Kidney capillary endothelial cell (primary cell): ENCODE measurements at regions not wholly inside any gene's neighbourhood (a gene's known extent, or its start where the extent isn't known, plus 50 kb on each side); places are given as distances from the start of the nearest gene placed in this dataset.
A peak's percentile ranks its signal among the peaks of the same experiment; 100 is the strongest.

Experiments
- DNase-seq: peaks from one replicate; pipeline ENCODE4 v3.0.0-alpha.2; 2018; ENCODE audit warnings: low spot score

GRCh38 chr20:52402514-52402913, 210.9 kb upstream of the ZFP64 start:
- DNase-seq = no peak

DNA sequence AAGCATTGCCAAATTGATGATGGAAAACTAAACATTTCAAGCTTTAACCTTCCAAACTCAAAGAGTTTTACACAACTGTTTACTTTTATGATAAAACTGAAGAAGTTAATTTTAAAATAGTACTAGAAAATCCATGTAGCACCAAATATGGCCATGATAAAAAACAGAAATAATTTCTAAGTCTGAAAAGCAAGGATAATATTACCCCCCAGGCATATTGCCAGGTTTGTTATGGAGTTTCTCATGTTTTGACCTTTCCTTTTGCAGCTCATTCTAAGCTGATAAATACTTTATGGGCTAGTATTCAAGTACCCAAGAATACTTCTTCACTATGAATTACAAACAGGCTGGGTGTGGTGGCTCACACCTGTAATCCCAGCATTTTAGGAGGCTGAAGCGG, 209.9 kb upstream of the ZFP64 start:
- no peak for DNase-seq

- DNase-seq = no peak
Observed at GRCh38 chr20:52399352-52399751, 207.8 kb upstream of the ZFP64 start.

GRCh38 chr20:52389606-52390005, 198.0 kb upstream of the ZFP64 start:
- DNase-seq = no peak

- DNase-seq = no peak
Observed at GRCh38 chr20:52383995-52384621, 192.5 kb upstream of the ZFP64 start.

GRCh38 chr20:52382933-52383332, 191.4 kb upstream of the ZFP64 start:
- no peak for DNase-seq

GRCh38 chr20:52379723-52380336, 188.3 kb upstream of the ZFP64 start:
- peak; percentile 32 for DNase-seq

GRCh38 chr20:52372169-52372568, 180.6 kb upstream of the ZFP64 start:
- no peak for DNase-seq

DNA sequence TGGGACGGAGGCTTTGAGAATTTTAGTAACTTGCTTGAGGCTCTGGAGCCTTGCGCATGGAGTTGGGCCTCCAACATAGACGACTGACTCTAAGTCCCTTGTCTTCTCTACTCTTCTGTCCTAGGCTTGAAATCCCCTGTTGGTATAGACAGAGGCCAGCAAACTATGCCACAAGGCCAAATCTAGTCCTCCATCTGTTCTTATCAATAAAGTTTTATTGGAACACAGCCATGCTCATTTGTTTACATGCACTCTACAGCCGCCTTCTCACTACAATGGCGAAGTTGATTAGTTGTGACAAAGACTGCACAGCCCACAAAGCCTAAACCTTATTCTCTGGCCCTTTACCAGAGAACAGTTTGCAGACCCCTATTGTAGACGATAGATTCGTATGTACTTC, 174.1 kb upstream of the ZFP64 start:
- DNase-seq = no peak

DNA sequence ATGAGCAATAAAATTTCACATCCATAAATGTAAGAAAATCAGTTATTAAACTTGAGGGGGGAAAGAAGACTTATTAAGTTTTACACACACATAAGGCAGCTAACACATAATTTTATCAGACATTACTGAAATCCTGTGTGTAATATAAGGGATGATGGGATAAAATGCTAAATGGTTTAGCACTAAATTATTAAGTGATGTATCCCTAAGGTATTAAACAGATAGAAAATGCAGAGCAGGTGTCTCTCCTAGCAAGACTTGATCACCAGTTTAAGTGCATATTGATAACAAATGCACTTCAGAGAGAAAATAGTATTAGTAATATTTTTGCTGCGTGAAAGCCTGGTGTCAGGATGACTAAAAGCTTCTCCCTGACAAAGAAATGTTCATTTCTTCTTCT, 172.8 kb upstream of the ZFP64 start:
- no peak for DNase-seq

GRCh38 chr20:52361650-52362049, 170.1 kb upstream of the ZFP64 start:
- no peak for DNase-seq

GRCh38 chr20:52349806-52350205, 158.2 kb upstream of the ZFP64 start:
- no peak for DNase-seq

GRCh38 chr20:52348434-52348833, 156.9 kb upstream of the ZFP64 start:
- DNase-seq = no peak

- DNase-seq = no peak
Observed at GRCh38 chr20:52346797-52347196, 155.2 kb upstream of the ZFP64 start.

- DNase-seq = no peak
Observed at GRCh38 chr20:52342913-52343312, 151.3 kb upstream of the ZFP64 start.

DNA sequence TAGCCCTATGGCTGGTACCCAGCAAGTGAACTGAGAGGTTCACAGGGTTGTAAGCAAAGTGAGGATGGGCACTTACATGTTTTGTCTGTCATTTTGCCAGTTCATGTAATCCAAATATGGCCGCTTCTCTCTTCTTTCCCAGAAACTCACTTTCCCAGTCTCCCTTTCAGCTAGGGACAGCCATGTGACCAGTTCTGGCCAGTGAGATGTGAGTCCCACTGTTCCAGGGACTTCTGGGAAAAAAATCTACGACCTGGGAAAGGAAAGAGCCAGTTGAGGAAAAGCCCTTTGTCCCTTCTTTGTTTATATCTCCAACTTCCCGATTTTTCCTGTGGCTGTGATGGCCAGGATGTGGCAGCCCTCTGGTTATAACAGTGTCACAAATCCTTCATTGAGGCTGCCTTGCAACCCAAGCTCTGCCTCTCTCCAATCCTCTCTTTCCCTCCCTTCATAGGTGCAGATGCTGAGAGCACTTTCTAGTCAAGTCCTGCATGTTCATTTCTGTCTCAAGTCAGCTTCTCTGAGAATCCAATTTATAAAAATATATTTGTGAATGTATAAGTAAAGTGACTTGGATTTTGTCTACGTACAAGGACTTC, 148.6 kb upstream of the ZFP64 start:
- DNase-seq = no peak

GRCh38 chr20:52332649-52333250, 141.2 kb upstream of the ZFP64 start:
- DNase-seq = no peak

- no peak for DNase-seq
Observed at GRCh38 chr20:52332230-52332629, 140.7 kb upstream of the ZFP64 start.

GRCh38 chr20:52331655-52332054, 140.1 kb upstream of the ZFP64 start:
- DNase-seq = no peak

DNA sequence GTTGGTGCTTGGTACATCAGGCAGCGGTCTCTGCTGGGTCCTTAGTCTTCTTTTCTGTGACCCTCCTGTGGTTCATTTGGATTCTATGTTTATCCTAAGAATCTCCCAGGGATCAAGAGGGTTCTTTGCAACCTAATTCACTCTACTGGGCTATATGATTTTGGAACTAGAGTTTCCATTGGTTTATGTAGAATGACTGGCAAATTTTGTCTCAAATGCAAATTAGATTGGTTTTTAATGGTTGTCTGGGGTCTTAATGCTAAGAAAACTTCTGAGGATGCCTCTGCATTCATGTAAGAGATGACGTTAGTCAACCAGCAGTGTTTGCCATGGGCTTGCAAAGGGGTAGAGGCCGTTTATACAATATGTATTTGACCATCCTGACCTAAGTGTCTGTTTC, 129.8 kb upstream of the ZFP64 start:
- no peak for DNase-seq

DNA sequence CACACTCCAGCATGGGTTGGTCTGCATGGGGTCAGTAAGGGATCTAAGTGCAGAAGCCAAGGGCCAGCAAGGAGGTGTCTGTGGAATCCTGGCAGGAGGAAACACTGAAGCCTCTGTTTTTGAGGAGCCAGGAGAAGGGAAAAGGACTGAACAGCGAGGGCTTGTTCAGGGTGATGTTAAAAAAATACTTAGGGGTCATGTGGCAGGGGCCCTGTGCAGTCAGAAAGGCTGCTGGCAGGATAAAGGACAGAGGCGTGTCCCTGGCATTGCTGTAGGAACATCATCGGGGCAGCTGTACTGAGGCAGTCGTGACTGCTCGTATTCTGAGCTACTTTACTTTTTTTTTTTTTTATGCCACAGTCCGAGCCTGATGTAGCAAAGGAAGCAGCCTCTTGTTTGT, 127.1 kb upstream of the ZFP64 start:
- no peak for DNase-seq

GRCh38 chr20:52313341-52313963, 121.9 kb upstream of the ZFP64 start:
- DNase-seq = peak; percentile 41
